ENCODE measurements at regions not wholly inside any gene's neighbourhood (a gene's known extent, or its start where the extent isn't known, plus 50 kb on each side); places are given as distances from the start of the nearest gene placed in this dataset.

- Histone ChIP-seq H3K79me2 (ENCODE audit: insufficient read depth, low read length) (no peaks in the 10 kb centered on the region), H2AFZ (ENCODE audit: low read depth, low read length, severe bottlenecking) (no peak overlapping the region), H3K27ac (ENCODE audit: low read depth, low read length) (no peak overlapping the region), H3F3A (ENCODE audit: insufficient read depth) (peaks cover 8% of the 10 kb centered on the region; the same call in 1 of the 2 replicates), H3K4me3 (ENCODE audit: insufficient read depth, low read length, poor library complexity, severe bottlenecking) (no peak overlapping the region), H4K20me1 (ENCODE audit: low read depth, low read length) (no peaks in the 10 kb centered on the region), H3K27me3 (ENCODE audit: low read length) (no peaks in the 10 kb centered on the region), H3K9me3 (ENCODE audit: insufficient read depth, low read length) (no peaks in the 10 kb centered on the region), H3K4me2 (ENCODE audit: low read depth, low read length, poor library complexity, severe bottlenecking) (no peak overlapping the region), H3K9ac (ENCODE audit: low read length) (no peak overlapping the region), H3K9me2 (replicated peaks; ENCODE audit: insufficient read depth, low read length) (no peaks in the 10 kb centered on the region), H3K36me3 (ENCODE audit: low read length) (no peaks in the 10 kb centered on the region)
- TF ChIP-seq CTCF (IDR thresholded peaks at IDR 0.05; ENCODE audit: insufficient read depth, low read length, poor library complexity, severe bottlenecking) (no peak), EZH2phosphoT487 (conservative IDR thresholded peaks at IDR 0.05; ENCODE audit: low read length) (no peak)
Measured at GRCh38 chr1:58396150-58396549, 150.4 kb downstream of the OMA1 start.

- Histone ChIP-seq H3K27me3 (ENCODE audit: low read length) (no peaks in the 10 kb centered on the region), H2AFZ (ENCODE audit: low read depth, low read length, severe bottlenecking) (no peak overlapping the region), H3K9me3 (ENCODE audit: insufficient read depth, low read length) (no peaks in the 10 kb centered on the region), H3K79me2 (ENCODE audit: insufficient read depth, low read length) (no peaks in the 10 kb centered on the region), H3K27ac (ENCODE audit: low read depth, low read length) (no peak overlapping the region), H3K4me3 (ENCODE audit: insufficient read depth, low read length, poor library complexity, severe bottlenecking) (no peak overlapping the region), H3F3A (ENCODE audit: insufficient read depth) (peaks cover 8% of the 10 kb centered on the region; the same call in 1 of the 2 replicates), H4K20me1 (ENCODE audit: low read depth, low read length) (no peaks in the 10 kb centered on the region), H3K4me2 (ENCODE audit: low read depth, low read length, poor library complexity, severe bottlenecking) (no peak overlapping the region), H3K9me2 (replicated peaks; ENCODE audit: insufficient read depth, low read length) (no peaks in the 10 kb centered on the region), H3K9ac (ENCODE audit: low read length) (no peak overlapping the region), H3K36me3 (ENCODE audit: low read length) (no peaks in the 10 kb centered on the region)
- TF ChIP-seq EZH2phosphoT487 (conservative IDR thresholded peaks at IDR 0.05; ENCODE audit: low read length) (no peak), CTCF (IDR thresholded peaks at IDR 0.05; ENCODE audit: insufficient read depth, low read length, poor library complexity, severe bottlenecking) (no peak)
Measured at GRCh38 chr1:58395355-58395754, 151.2 kb downstream of the OMA1 start.

- H3K4me2 ChIP-seq (ENCODE audit: low read depth, low read length, poor library complexity, severe bottlenecking), result peak overlapping the region; percentile 45
- H3K27ac ChIP-seq (ENCODE audit: low read depth, low read length), result peak overlapping the region; percentile 86
- peak overlapping the region; percentile 21 for H2AFZ ChIP-seq (ENCODE audit: low read depth, low read length, severe bottlenecking)
- H3K36me3 ChIP-seq (ENCODE audit: low read length), result no peaks in the 10 kb centered on the region
- no peaks in the 10 kb centered on the region for H3K27me3 ChIP-seq (ENCODE audit: low read length)
- no peaks in the 10 kb centered on the region for H3K79me2 ChIP-seq (ENCODE audit: insufficient read depth, low read length)
- no peaks in the 10 kb centered on the region for H3K9me2 ChIP-seq (replicated peaks; ENCODE audit: insufficient read depth, low read length)
- no peak for TF ChIP-seq CTCF (IDR thresholded peaks at IDR 0.05; ENCODE audit: insufficient read depth, low read length, poor library complexity, severe bottlenecking)
- no peak for TF ChIP-seq EZH2phosphoT487 (conservative IDR thresholded peaks at IDR 0.05; ENCODE audit: low read length)
- H4K20me1 ChIP-seq (ENCODE audit: low read depth, low read length), result no peaks in the 10 kb centered on the region
- no peaks in the 10 kb centered on the region for H3K9me3 ChIP-seq (ENCODE audit: insufficient read depth, low read length)
- peak overlapping the region; percentile 31 for H3K4me3 ChIP-seq (ENCODE audit: insufficient read depth, low read length, poor library complexity, severe bottlenecking)
- peak overlapping the region; percentile 39; the same call in 1 of the 2 replicates for H3K9ac ChIP-seq (ENCODE audit: low read length)
- H3F3A ChIP-seq (ENCODE audit: insufficient read depth), result peaks cover 8% of the 10 kb centered on the region; the same call in 1 of the 2 replicates
Measured at GRCh38 chr1:58392083-58392482, 154.4 kb downstream of the OMA1 start.
